ENCODE measurements at regions not wholly inside any gene's neighbourhood (a gene's known extent, or its start where the extent isn't known, plus 50 kb on each side); places are given as distances from the start of the nearest gene placed in this dataset.

DNA sequence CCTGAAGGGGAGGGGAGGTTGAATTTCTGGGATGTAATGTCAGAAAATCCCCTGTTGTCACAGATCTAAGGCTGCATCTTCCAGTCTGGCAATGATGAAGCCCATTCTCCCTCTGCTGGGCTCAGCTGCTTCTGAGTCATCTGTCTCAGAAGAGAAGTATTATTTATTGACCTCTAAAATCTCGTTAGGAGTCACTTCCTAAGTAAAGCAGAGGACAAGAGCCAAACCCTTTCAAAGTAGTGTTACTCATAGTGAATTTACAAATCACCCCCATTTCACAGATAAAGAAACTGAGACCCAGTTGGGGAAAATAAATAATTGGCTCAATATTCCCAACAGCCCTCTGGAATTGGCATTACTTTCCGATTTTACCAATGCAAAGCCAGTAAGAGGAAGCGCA is 167.3 kb upstream of the SKOR2 start:
- DNase-seq (ENCODE audit: extremely low read depth in 1 of 2, low read depth in 1 of 2) = no peak

- DNase-seq (ENCODE audit: extremely low read depth in 1 of 2, low read depth in 1 of 2) = no peak
Measured at GRCh38 chr18:47417807-47418206, 166.3 kb upstream of the SKOR2 start.

DNA sequence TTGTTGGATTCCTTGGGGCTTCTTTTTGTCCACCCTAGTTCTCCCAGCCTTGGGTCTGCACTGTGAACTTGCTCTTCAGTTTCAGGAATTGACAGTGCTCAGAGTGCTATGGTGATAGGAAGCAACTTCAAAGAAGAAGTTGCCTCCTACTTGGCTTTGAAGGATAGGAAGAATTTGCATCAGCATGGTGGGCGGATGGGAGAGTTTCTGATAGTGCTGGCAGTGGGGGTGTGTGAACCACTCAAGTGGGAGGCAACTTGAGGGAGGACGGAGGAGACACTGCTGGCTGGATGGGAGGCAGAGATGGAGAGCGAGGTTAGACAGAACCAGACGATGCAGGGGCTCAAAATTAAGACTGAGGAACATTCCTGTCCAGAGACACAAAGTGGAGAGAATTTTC is 164.4 kb upstream of the SKOR2 start:
- no peak for DNase-seq (ENCODE audit: extremely low read depth in 1 of 2, low read depth in 1 of 2)

DNA sequence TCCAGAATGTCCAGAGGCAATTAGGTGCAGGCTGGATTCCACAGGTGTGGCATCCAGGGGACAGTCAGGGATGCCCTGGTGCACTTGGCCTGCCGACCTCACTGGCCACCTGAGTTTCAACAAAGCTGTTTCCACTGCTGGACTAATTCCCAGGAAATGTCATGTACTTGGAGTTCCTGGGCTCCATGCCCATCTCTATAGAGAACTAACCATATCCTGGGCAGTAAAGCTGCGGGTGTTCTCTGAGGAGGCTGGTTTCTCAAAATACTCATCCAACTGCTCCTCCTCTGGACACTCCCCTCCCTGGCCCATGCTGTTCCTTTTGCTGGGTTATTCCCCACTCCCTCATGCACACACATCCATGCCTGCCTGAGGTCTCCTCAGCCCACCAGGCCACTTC is 161.9 kb upstream of the SKOR2 start:
- no peak for DNase-seq (ENCODE audit: extremely low read depth in 1 of 2, low read depth in 1 of 2)

- no peak for DNase-seq (ENCODE audit: extremely low read depth in 1 of 2, low read depth in 1 of 2)
Measured at GRCh38 chr18:47412924-47413323, 161.5 kb upstream of the SKOR2 start.

DNA sequence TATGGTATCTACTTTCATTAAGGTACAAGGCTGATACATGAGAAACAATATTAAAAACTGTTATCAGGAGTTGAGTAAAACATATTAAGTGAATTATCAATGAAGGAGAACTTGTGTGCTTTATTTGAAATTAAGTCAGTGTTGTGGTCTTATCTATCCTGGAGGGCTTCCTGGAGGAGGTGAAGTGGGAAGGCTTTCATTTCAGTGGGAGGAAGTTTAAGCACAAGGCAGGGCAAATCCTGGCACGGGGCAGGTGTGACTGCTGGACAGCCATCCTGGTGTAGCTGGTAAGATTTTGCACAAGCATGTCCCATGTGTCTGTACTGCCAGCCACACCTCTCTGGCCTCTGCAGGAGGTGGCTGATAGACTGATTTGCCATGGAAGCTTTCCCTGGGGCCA is 159.7 kb upstream of the SKOR2 start:
- no peak for DNase-seq (ENCODE audit: extremely low read depth in 1 of 2, low read depth in 1 of 2)

- no peak for DNase-seq (ENCODE audit: extremely low read depth in 1 of 2, low read depth in 1 of 2)
Measured at GRCh38 chr18:47410139-47410538, 158.7 kb upstream of the SKOR2 start.

DNA sequence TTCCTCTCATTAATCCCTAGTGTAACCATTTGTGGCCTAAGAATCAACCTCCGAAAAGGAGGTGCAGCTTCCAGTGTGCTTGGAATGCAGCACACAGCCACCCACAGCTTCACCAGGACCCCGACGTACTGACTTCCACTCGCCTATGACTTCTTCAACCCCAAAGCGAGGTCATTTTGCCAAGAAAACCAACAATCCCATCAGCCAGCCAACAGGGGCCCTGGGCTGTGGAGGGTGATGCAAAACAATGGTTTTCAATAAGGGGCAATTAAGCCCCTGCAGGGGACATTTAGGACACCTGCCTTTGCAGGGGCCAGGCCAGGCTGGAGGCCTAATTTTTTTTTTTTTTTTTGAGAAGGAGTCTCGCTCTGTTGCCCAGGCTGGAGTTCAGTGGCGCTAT is 158.1 kb upstream of the SKOR2 start:
- DNase-seq (ENCODE audit: extremely low read depth in 1 of 2, low read depth in 1 of 2) = no peak

DNA sequence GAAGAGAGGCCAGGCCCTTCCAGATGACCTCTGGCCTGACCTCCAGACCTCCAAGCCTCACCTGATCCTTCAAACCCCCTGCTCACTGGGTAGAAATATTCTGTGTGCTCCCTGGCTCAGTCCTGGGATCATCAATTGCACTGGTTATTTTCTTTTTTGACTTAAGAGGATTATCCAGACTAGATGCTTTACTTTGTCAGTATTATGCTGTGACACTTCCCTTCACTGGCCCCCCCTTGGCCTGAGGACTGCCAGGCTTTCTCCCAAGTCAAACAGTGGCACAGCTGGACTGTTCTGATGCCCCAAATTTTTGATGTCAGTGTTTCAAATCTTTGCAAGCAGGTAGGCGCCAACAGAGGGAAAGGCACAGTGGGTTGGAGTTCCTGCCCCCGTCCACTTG is 156.3 kb upstream of the SKOR2 start:
- no peak for DNase-seq (ENCODE audit: extremely low read depth in 1 of 2, low read depth in 1 of 2)

- DNase-seq (ENCODE audit: extremely low read depth in 1 of 2, low read depth in 1 of 2) = no peak
Measured at GRCh38 chr18:47404845-47405244, 153.4 kb upstream of the SKOR2 start.

DNA sequence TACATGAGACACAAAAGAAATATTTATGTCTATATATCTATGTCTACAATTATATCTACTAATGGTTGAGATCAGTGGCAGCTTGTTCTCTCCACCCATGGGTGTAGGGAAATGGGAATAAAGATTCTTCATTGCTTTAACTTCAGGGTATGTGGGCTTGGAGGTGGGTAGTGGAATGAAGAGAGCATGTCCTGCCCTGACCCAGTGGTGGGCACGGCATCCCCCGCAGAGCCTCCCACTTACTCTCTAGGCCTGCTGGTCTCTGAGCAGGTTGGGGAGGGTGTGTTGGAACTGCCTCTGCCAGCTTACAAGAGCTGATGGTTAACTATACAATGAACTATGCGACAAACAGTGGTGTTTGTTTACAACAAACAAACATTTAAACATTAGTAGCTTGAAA is 152.5 kb upstream of the SKOR2 start:
- DNase-seq (ENCODE audit: extremely low read depth in 1 of 2, low read depth in 1 of 2) = no peak

DNA sequence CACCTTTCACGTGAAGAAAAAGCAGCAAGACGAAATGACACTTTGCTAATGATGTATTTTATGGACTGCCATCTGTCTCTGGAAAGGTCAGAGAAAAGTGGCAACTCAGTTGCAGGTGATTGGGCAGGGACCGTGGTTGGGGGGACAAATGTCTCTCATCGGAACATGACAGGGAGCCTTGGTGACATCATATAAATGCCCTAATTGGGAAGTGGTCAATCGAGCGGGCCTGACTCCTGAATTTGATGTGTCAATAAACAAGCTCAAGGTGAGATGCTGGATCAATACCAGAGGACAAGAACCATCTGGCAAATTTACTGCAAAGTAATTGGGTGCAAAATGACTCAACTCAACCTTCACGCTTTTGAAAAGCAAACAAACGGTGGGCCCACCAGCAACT is 151.9 kb upstream of the SKOR2 start:
- no peak for DNase-seq (ENCODE audit: extremely low read depth in 1 of 2, low read depth in 1 of 2)

GRCh38 chr18:47399475-47399874 is 148.0 kb upstream of the SKOR2 start:
- no peak for DNase-seq (ENCODE audit: extremely low read depth in 1 of 2, low read depth in 1 of 2)

GRCh38 chr18:47397671-47398319 is 146.3 kb upstream of the SKOR2 start:
- no peak for DNase-seq (ENCODE audit: extremely low read depth in 1 of 2, low read depth in 1 of 2)

DNA sequence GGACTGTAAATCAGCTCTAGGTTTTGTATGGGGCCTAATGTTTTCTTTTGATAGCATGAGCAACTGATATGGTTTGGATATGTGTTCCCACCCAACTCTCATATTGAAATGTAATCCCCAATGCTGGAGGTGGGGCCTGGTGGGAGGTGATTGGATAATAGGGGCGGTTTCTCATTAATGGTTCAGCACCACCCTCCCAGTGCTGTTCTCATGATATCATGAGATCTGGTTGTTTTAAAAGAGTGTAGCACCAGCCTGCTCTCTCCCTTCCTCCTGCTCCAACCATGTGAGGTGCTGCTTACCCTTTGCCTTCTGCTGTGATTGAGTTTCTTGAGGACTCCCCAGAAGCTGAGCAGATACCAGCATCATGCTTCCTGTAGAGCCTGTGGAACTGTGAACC is 140.2 kb upstream of the SKOR2 start:
- no peak for DNase-seq (ENCODE audit: extremely low read depth in 1 of 2, low read depth in 1 of 2)

DNA sequence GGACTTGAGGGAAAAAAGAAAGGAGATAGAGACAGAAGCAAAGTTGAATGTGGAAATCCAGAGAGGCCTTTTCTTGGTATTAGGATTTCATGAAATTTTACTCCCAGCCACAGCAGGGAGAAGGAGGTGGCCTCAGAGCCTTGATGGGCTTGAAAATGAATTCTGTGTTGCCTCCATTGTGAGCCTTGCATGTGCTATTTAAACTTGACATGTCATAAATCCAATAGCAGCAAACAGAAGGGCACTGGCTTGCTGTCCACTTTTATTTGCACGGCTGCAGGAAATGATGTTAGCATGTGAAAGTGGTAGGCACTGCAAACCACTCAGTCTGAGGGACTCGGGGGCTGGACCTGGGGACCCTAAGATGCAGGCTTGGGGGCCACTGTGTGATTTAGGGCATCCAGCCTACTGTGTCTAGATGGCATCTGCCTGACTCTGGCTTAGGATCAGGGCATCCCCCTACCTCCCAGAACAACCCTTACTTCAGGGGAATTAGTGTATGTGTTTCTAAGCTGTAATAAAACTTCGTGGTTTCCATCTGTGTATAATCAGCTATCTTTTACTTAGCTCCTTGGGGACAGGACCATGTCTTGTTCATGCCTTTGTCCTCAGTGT is 139.1 kb upstream of the SKOR2 start:
- no peak for DNase-seq (ENCODE audit: extremely low read depth in 1 of 2, low read depth in 1 of 2)

DNA sequence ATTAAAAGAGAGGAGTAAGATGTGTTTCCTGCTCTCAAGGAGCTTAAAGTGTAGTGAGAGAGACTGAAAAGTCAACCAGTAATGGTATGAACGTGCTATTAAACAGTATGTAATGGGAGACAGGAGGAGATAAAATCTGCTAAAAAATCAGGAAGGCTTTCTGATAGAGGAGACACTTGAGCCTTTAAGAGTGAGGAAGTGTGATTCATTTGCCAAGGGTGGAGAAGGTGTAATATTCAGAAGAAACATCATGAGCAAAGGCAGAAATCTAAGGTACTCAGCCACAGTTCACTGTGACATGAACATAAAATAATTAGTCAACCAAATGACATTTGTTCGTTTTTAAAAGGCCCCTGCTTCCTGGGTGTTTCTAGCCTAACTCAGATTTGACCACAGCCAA is 137.8 kb upstream of the SKOR2 start:
- no peak for DNase-seq (ENCODE audit: extremely low read depth in 1 of 2, low read depth in 1 of 2)

DNA sequence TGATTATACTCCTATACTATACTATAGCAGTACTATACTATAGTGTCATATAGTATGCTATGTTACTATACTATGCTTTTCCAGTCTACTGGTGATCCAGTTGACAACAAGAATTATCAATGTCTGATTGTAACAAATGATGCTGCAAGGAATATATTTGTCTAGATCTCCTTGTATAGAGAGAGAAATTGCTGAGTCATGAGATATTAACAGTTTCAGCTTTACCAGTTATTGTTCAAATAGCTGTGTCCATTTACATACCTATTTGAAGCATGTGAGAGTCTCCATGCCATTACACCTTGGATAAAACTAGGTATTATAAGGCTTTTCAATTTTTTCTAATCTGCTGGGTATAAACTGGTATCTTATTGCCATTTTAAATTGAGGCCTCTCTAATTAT is 136.4 kb upstream of the SKOR2 start:
- DNase-seq (ENCODE audit: extremely low read depth in 1 of 2, low read depth in 1 of 2) = no peak

DNA sequence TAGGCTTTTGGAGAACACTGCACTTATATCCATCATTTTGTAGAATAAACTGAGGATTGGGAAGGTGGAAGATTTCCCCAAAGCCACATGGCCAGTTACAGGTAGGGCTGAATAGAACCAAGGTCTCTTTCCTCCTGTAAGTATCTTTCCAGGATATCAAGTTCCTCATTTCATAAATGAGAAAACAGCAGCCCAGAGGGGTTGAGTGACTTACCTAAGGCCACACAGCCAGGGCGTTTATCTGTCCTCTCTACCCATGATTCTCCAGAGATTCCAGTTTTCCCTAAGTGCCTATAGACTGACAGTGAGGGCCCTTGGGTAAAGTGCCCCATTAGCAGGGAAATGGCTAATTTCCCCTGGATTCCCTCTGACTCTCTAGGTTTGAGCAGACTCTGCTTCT is 132.3 kb upstream of the SKOR2 start:
- no peak for DNase-seq (ENCODE audit: extremely low read depth in 1 of 2, low read depth in 1 of 2)

- no peak for DNase-seq (ENCODE audit: extremely low read depth in 1 of 2, low read depth in 1 of 2)
Measured at GRCh38 chr18:47381975-47382570, 130.6 kb upstream of the SKOR2 start.

- DNase-seq (ENCODE audit: extremely low read depth in 1 of 2, low read depth in 1 of 2) = no peak
Measured at GRCh38 chr18:47380153-47380552, 128.7 kb upstream of the SKOR2 start.

GRCh38 chr18:47373465-47373864 is 122.0 kb upstream of the SKOR2 start:
- DNase-seq (ENCODE audit: extremely low read depth in 1 of 2, low read depth in 1 of 2) = no peak

DNA sequence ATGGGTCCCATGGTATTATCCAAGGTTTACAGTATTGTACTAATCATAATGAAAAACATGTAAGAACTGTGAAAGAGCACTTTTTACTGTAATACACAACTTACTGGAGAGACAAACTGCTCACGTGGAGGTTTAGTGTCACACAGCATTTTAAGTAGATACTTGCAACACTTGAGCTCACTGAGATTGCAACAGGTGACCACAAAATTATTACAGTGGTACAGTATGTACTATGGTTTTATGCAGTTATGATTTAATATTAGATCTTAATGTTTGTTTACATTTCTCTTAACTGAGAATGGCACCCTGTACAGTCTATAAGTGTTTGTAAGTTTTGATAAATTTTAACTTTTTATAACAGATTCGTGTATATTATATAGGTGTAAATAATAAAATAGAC is 118.6 kb upstream of the SKOR2 start:
- DNase-seq (ENCODE audit: extremely low read depth in 1 of 2, low read depth in 1 of 2) = no peak

Measured in stimulated activated CD8-positive, alpha-beta memory T cell treated with anti-CD3 and anti-CD28 coated beads, Interleukin-7, amount 100 ng/mL, for 48 hours (primary cell).